ENCODE measurements at regions not wholly inside any gene's neighbourhood (a gene's known extent, or its start where the extent isn't known, plus 50 kb on each side); places are given as distances from the start of the nearest gene placed in this dataset.

DNA sequence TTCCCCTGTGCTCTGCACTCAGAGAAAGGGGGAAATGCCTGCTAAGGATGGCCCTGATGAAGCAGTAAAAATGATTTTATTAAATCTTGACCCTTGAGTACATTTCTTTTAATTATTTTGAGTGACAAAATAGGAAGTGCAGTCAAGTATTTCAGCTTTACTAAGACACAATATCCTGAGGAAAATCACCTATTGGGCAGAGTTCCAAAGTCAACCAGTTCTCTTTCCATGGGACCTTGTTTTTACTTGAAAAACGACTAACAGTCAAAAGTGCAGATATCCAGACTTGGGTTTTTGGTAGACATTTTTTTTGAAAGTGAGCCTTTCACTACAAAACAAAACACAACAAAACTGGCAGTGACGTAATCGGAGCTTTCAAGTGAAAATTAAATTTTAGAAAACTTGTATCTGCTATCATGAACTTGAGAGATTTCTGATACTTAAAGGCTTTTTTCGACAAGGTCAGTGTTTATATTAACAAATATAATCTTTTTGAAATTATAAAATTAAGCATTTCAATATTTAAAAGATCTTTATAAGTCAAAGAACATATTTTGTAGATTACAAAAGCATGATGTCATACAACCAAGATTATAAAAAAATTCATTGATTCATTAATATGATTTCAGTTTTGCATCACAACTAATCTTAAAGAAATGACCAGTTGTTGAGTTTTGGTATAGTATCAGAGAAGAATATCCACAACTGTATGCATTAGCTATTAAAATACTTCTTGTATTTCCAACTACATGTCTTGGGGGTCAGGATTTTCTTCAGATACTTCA, 513.8 kb upstream of the AKR1E2 start:
- TF ChIP-seq POLR2A (IDR thresholded peaks at IDR 0.05; ENCODE audit: low read depth, low read length): no peak
- no peak for TF ChIP-seq POLR2AphosphoS5 (IDR thresholded peaks at IDR 0.05; ENCODE audit: low read depth, low read length)
